GM06990 (cell line): ENCODE measurements at regions not wholly inside any gene's neighbourhood (a gene's known extent, or its start where the extent isn't known, plus 50 kb on each side); places are given as distances from the start of the nearest gene placed in this dataset.

ENCODE experiments used
- DNase-seq: peaks from one replicate; pipeline ENCODE4 v3.0.0-alpha.2; 2011; ENCODE audit not compliant: insufficient read length; ENCODE audit errors: extremely low read depth
- H3K27me3 ChIP-seq: replicated peaks from 2 replicates; pipeline ENCODE4 v1.6.0; 2011; ENCODE audit warnings: low read length; ENCODE audit not compliant: control insufficient read depth, insufficient read depth
- H3K36me3 ChIP-seq: 2 replicates; pipeline ENCODE4 v1.5.1; 2011; ENCODE audit warnings: low read length; ENCODE audit not compliant: control insufficient read depth, insufficient read depth
- H3K4me3 ChIP-seq: replicated peaks from 2 replicates; pipeline ENCODE4 v1.5.1; 2011; ENCODE audit warnings: low read depth, mild to moderate bottlenecking, control low read depth, low read length
- TF ChIP-seq, protein P1 (sequence below): IDR thresholded peaks from 2 replicates; pipeline ENCODE4 v1.5.1; 2011; ENCODE audit warnings: low read length, control low read depth, mild to moderate bottlenecking, inconsistent platforms; ENCODE audit not compliant: insufficient read depth, poor library complexity, severe bottlenecking

DNA sequence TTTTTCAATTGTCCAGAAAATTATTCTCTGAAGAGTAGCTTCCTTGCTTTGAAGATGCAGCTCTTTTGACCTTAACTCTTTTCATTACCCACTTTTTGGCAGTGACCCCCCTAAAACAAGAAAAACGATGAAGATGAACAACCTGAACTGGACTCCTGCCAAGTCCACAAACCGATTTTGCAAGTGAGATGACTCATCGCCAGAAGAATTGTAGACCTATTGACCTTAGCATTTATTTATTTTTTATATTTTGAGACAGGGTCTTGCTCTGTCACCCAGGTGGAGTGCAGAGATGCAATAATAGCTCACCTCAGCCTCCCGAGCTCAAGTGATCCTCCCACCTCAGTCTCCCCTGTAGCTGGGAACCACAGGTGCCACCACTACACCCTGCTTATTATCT lies 859.2 kb downstream of the GATA3 start:
- no peak for DNase-seq
- Histone ChIP-seq H3K4me3 (no peak overlapping the region), H3K27me3 (no peaks in the 10 kb centered on the region), H3K36me3 (no peaks in the 10 kb centered on the region)
- TF ChIP-seq, protein P1, sequence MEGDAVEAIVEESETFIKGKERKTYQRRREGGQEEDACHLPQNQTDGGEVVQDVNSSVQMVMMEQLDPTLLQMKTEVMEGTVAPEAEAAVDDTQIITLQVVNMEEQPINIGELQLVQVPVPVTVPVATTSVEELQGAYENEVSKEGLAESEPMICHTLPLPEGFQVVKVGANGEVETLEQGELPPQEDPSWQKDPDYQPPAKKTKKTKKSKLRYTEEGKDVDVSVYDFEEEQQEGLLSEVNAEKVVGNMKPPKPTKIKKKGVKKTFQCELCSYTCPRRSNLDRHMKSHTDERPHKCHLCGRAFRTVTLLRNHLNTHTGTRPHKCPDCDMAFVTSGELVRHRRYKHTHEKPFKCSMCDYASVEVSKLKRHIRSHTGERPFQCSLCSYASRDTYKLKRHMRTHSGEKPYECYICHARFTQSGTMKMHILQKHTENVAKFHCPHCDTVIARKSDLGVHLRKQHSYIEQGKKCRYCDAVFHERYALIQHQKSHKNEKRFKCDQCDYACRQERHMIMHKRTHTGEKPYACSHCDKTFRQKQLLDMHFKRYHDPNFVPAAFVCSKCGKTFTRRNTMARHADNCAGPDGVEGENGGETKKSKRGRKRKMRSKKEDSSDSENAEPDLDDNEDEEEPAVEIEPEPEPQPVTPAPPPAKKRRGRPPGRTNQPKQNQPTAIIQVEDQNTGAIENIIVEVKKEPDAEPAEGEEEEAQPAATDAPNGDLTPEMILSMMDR: no peak

DNA sequence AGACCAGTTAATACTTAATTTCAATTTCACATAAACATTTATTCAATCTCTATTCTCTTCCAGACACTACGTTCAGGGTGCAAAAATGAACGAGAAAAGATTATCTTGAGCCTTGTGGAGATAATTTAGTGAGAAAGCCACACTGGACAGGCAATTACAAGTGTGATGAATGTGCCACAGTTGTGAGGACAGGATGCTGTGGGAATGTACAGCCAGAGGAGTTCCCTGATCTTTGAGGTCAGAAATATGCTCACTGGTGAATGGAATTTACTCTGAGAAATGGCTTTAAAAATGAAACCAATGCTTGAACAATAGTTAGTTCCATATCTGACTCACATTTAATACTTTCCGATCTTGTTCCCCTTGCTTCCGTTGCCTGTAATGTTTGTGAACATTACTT lies 864.8 kb downstream of the GATA3 start:
- TF ChIP-seq, protein P1: no peak
- H3K36me3 ChIP-seq: no peaks in the 10 kb centered on the region
- no peaks in the 10 kb centered on the region for H3K27me3 ChIP-seq
- no peak for DNase-seq
- no peak overlapping the region for H3K4me3 ChIP-seq

DNA sequence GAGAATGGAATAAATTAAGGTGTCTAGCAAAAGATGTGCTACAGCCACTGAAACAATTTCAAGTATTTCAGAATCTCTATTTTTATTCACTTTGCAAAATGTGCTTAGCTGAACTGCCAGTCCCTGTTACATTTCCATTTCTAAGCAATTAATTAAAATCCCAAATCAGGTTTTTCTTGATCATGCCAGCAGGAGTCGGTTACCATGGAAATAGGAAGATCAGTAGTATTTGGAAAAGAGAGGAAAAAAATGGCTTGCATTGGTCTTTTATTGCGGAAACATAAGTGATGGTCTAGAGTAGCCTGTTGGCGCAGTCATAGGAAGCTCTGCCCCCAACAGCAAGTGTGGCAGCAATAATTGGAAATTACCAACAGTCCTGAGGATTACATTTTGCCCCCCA lies 867.1 kb downstream of the GATA3 start:
- H3K4me3 ChIP-seq: no peak overlapping the region

DNA sequence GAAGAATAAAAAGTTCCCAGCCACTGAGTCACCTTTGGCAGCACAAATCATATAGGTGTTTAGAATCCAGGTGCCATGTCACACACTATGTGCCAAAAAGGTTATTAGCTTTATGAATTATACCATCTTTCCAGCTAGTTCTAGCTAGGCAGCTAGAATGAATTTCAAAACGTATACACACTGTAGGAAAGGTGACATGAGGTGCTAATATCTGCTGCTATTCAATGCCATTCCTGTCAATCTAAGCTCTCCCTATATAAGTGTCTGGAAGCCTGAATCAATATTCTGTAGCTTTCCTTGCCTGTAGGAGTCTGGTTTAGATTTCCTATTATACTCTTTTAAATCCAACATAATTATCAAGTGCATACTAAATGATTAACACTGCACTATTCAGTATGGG lies 868.6 kb downstream of the GATA3 start:
- DNase-seq: no peak
- H3K4me3 ChIP-seq: no peak overlapping the region
- TF ChIP-seq, protein P1: no peak
- no peaks in the 10 kb centered on the region for H3K36me3 ChIP-seq
- H3K27me3 ChIP-seq: no peaks in the 10 kb centered on the region

More for the DNA sequence above, 867.1 kb downstream of the GATA3 start:
- Histone ChIP-seq H3K36me3 (no peaks in the 10 kb centered on the region), H3K27me3 (no peaks in the 10 kb centered on the region)
- TF ChIP-seq, protein P1: no peak
- DNase-seq: no peak

DNA sequence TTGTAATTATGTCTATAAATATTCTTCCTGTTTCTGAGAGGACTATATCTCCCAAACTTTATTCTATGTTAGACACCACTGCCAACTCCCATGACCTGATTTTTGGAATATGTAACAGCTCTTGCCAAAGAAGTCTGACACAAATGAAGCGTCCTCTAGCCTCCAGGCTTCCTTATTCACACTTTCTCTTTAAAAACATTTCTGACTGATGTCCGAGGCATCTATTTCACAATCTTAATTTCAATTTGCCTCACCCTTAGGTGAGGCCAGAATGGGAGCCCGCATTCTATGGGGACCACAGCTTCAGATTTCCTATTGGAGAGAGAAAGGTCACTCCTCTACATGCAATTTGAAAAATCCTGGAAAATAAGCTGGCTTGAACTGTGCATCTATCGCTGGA lies 873.2 kb downstream of the GATA3 start:
- TF ChIP-seq, protein P1: no peak
- Histone ChIP-seq H3K27me3 (no peaks in the 10 kb centered on the region), H3K4me3 (no peak overlapping the region), H3K36me3 (no peaks in the 10 kb centered on the region)
- no peak for DNase-seq

DNA sequence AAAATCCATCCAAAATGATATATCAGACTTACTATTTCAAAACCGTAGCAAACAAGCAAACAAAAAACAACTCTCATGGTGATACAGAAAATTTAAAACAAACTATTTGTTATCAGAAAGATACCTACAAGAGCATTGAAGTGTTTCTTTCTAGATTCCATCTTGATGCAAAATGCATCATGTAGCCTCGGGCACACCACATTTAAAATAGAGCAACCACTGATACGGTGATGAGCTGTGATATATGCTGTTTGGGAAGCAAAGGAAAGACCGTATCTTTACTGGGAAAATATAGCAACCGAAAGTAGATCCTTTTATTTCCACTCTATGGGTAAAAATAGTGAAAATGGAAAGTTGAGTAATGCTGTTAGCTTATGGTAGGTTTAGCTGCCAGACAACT lies 892.0 kb downstream of the GATA3 start:
- no peaks in the 10 kb centered on the region for H3K36me3 ChIP-seq
- H3K4me3 ChIP-seq: no peak overlapping the region
- TF ChIP-seq, protein P1: no peak
- no peak for DNase-seq
- no peaks in the 10 kb centered on the region for H3K27me3 ChIP-seq
